ENCODE measurements at regions not wholly inside any gene's neighbourhood (a gene's known extent, or its start where the extent isn't known, plus 50 kb on each side); places are given as distances from the start of the nearest gene placed in this dataset.

- no peak for TF ChIP-seq CTCF (IDR thresholded peaks at IDR 0.05 in 4 of 5, conservative IDR thresholded peaks at IDR 0.05 in 1 of 5)
- no peak for TF ChIP-seq POLR2A (IDR thresholded peaks at IDR 0.05)
Measured at GRCh38 chr4:30818541-30818940, 98.4 kb downstream of the PCDH7 start.
